Ectodermal cell (in vitro differentiated cells): ENCODE measurements at regions not wholly inside any gene's neighbourhood (a gene's known extent, or its start where the extent isn't known, plus 50 kb on each side); places are given as distances from the start of the nearest gene placed in this dataset.
"Not testable (repeated sequence)": the region's sequence is repeated elsewhere in the genome, so short reads cannot be mapped to it uniquely, and the experiment has no call there.

Experiments used
- H3K27ac ChIP-seq: 2 replicates; pipeline ENCODE4 v1.7.0; 2013; ENCODE audit warnings: mild to moderate bottlenecking, low read depth, low read length; ENCODE audit not compliant: insufficient read depth, poor library complexity, severe bottlenecking
- H3K27me3 ChIP-seq: 2 replicates; pipeline ENCODE4 v1.7.0; 2013; ENCODE audit warnings: mild to moderate bottlenecking, low read length; ENCODE audit not compliant: insufficient read depth, control insufficient read depth, poor library complexity, severe bottlenecking
- H3K36me3 ChIP-seq: one replicate; pipeline ENCODE4 v1.7.0; 2013; ENCODE audit warnings: low read length; ENCODE audit not compliant: control insufficient read depth, insufficient read depth
- H3K4me1 ChIP-seq: one replicate; pipeline ENCODE4 v1.7.0; 2013; ENCODE audit warnings: low read length; ENCODE audit not compliant: control insufficient read depth, insufficient read depth
- H3K4me3 ChIP-seq: 2 replicates; pipeline ENCODE4 v1.7.0; 2013; ENCODE audit warnings: low read depth, low read length, control low read depth; ENCODE audit not compliant: insufficient read depth
- H3K9me3 ChIP-seq: 2 replicates; pipeline ENCODE4 v1.7.0; 2013; ENCODE audit warnings: mild to moderate bottlenecking, low read length, moderate library complexity; ENCODE audit not compliant: control insufficient read depth
- WGBS, 2 experiments: methylation state at CpG; one replicate each; pipeline ENCODE4 v1.1.7; 2013; ENCODE audit warnings: missing lambda C conversion rate in 2 of 2; 5-methylcytosine and 5-hydroxymethylcytosine counted together

DNA sequence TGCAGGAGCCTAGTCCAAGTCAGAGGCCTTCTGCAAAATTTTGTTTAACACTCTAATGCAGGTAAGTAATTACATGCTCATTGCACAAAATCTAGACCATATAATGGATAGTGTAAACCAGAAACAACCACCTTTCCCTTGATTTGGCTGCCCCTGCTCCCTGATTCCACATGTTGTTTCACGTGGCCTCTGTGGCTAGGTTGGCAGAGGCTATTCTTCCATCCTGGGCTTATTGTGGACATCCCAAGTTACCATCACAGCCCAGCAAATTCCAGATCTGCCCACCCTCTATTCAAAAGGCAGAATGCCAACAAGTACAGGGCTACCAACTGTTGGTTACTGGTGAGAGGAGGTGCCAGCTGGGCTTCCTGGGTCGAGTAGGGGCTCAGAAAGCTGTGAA, 794.5 kb upstream of the GRM7 start:
- Histone ChIP-seq H3K36me3 (no peaks in the 10 kb centered on the region), H3K4me3 (no peak overlapping the region), H3K4me1 (no peaks in the 10 kb centered on the region), H3K27ac (no peak overlapping the region), H3K27me3 (no peaks in the 10 kb centered on the region), H3K9me3 (no peaks in the 10 kb centered on the region)
- 85 to 96% methylated on average over 2 of the region's 2 CpGs for WGBS, 2 experiments

DNA sequence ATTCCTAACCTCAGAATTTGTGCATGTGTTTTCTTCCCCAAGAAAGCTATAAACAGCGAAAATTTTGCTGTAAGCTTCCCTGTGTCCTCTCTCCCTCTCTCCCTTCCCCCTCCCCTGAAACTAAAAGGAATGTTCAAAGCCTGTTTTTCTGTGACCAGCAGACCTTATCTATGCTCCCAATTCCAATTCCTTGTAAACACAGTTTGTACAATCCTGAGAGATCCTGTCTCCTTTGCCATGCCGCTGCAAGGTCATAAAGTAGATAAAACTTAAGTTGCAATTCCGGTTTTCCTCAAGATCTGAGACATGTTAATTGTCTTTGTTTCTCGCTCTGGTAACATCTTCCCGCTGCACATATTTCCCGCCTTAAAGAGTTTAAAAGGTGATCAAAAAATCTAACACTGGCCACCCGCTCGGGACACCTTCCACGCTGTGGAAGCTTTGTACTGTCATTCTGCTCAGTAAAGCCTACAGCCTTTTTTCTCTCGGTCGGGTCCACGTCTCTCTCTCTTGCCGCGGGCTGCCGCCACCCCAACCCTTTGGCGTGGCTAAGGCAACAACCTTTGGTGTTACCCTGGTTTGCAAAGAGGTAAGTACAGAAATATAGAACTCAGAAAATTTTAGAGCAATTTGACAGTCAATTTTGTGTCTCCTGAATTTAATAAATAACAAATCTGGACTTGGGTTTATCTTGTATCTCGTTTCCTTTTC, 793.9 kb upstream of the GRM7 start:
- H3K27me3 ChIP-seq, H3K4me3 ChIP-seq, H3K36me3 ChIP-seq, H3K9me3 ChIP-seq, H3K27ac ChIP-seq, H3K4me1 ChIP-seq: not testable (repeated sequence)
- WGBS, 2 experiments, result 91 to 94% methylated on average over 16 to 17 of the region's 17 CpGs

DNA sequence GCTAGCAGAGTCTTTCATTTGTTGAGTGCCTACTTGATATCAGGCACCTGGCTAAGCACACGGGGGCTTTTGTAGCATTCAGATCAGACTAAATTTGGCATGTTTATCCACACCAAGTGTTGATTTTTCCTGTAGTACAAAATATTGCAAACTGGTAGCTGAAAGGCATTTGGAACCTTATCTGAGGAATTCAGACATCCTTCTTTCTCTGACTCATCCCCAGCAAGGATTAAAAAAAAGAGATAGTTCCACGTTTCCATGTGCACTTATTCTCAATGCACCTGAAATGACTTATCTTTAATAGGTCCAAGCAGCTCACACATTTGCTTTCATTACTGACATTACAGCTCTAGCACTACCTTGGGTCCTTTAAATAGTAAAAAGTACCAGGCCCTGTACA, 786.0 kb upstream of the GRM7 start:
- no peaks in the 10 kb centered on the region for H3K9me3 ChIP-seq
- H3K36me3 ChIP-seq, result no peaks in the 10 kb centered on the region
- no peaks in the 10 kb centered on the region for H3K27me3 ChIP-seq
- no peak overlapping the region for H3K27ac ChIP-seq
- no peaks in the 10 kb centered on the region for H3K4me1 ChIP-seq
- no peak overlapping the region for H3K4me3 ChIP-seq
- WGBS, 2 experiments, result 90 to 96% methylated on average over 2 of the region's 2 CpGs

DNA sequence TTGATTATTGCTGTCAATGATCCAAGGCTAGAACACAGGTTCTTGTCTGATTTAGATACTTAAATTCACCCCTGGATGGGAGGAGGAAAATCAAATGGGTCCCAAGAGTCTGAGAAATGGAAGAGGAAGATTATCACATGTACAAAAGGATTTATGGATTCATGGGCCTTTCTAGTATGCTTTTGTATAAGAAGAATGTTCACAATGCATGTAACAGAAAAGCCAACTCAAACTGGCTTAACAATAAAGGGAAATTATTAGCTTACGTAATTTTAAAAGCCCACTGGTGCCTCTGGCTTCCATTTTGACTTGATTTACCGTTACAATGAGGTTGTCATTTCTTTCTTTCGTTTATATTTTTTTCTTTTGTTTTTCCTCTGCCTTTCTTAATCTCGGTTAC, 782.5 kb upstream of the GRM7 start:
- no peaks in the 10 kb centered on the region for H3K36me3 ChIP-seq
- no peaks in the 10 kb centered on the region for H3K9me3 ChIP-seq
- no peaks in the 10 kb centered on the region for H3K27me3 ChIP-seq
- H3K4me1 ChIP-seq, result no peaks in the 10 kb centered on the region
- no peak overlapping the region for H3K4me3 ChIP-seq
- H3K27ac ChIP-seq, result no peak overlapping the region
- 89 to 90% methylated on average over 4 of the region's 4 CpGs for WGBS, 2 experiments

DNA sequence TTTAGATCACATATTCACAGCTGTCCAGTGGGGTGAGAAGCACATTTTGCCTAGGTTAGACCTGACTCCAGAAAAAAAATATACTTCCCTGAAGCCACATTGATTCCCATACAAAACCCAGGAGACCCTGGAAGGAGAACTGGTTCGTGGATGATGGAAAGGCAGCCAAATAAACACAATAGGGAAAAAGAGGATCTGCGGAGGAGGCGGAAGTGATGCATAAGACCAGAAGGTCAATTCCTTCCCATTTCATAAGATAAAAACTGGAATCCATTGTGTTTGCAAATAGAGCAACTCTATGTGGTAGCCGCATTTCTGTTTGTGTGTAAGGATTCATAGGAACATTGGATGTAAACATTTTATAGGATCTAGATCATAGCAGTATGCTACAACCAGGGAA, 781.9 kb upstream of the GRM7 start:
- Histone ChIP-seq H3K27ac (no peak overlapping the region), H3K36me3 (no peaks in the 10 kb centered on the region), H3K27me3 (no peaks in the 10 kb centered on the region), H3K9me3 (no peaks in the 10 kb centered on the region), H3K4me3 (no peak overlapping the region), H3K4me1 (no peaks in the 10 kb centered on the region)
- 93 to 96% methylated on average over 4 of the region's 4 CpGs for WGBS, 2 experiments

DNA sequence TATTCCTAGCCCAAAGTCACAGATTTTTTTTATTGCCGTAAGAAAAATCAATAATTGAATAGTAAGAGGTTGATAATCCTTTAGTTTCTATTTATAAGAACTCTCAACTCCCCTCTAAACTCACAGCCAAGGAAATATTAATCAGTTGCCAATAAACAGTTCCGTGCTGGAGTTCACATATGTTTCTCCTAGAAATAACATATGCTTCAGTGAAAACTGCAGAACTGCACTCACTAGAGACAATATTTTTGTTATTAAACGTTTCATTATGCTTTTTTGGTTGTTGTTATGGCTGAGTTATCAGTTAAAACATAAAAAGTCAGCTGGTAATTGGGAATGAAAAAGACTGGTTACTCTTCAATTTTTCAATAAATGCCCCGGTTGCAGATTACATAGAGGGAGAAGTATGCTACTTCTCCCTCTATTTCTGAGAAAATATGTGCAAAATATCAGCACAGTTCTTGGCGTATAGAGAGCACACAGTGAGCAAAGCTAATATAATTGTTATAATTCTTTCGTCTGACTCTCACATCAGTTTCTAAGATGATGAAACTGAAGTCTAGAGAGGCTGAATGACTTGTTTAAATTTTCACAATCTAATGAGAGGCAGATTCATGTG, 781.2 kb upstream of the GRM7 start:
- H3K27ac ChIP-seq, result no peak overlapping the region
- no peaks in the 10 kb centered on the region for H3K4me1 ChIP-seq
- no peaks in the 10 kb centered on the region for H3K9me3 ChIP-seq
- H3K27me3 ChIP-seq, result no peaks in the 10 kb centered on the region
- 93 to 96% methylated on average over 5 of the region's 6 CpGs for WGBS, 2 experiments
- no peaks in the 10 kb centered on the region for H3K36me3 ChIP-seq
- no peak overlapping the region for H3K4me3 ChIP-seq

DNA sequence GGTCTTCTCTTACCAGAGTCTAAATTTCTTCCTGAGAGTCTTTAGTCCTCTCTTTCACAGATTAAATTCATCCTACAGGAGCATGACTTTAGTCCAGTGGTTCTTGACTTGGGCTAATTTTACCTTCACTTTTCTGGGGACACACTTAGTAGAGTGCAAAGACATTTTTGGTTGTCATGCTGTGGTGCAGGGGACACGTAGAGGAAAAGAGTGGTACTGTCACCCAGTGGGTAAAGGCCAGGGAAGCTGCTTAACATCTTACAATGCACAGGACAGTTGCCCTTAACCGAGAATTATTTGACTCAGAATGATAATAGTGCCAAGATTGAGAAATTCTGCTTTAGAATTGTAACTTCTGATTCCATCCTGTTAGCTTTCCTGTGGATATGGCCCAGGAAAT, 772.5 kb upstream of the GRM7 start:
- Histone ChIP-seq H3K4me3 (no peak overlapping the region), H3K9me3 (no peaks in the 10 kb centered on the region), H3K4me1 (no peaks in the 10 kb centered on the region), H3K27me3 (no peaks in the 10 kb centered on the region), H3K36me3 (no peaks in the 10 kb centered on the region), H3K27ac (no peak overlapping the region)
- 86 to 91% methylated on average over 2 of the region's 2 CpGs for WGBS, 2 experiments

DNA sequence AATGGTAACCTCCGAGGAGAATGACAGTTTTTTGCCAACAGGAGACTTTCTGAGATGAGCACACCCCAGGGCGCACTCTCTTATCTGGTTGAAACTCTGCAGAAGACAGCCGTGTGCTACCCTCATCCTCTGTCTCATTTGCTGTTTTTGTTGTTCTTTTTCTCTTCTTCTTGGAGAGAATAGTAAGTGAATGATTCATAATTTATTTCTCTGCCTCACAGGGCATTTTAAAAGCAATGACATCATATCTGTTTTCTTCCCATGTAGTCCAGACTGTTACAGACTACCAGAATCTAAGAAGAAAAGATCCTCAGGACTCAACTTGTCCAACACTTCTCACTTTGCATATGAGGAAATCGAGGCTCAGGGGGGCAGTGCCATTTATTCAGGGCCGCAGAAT, 771.1 kb upstream of the GRM7 start:
- Histone ChIP-seq H3K4me3 (no peak overlapping the region), H3K36me3 (no peaks in the 10 kb centered on the region), H3K27me3 (no peaks in the 10 kb centered on the region), H3K4me1 (no peaks in the 10 kb centered on the region), H3K9me3 (no peaks in the 10 kb centered on the region), H3K27ac (no peak overlapping the region)
- WGBS, 2 experiments, result 90 to 93% methylated on average over 5 of the region's 5 CpGs

DNA sequence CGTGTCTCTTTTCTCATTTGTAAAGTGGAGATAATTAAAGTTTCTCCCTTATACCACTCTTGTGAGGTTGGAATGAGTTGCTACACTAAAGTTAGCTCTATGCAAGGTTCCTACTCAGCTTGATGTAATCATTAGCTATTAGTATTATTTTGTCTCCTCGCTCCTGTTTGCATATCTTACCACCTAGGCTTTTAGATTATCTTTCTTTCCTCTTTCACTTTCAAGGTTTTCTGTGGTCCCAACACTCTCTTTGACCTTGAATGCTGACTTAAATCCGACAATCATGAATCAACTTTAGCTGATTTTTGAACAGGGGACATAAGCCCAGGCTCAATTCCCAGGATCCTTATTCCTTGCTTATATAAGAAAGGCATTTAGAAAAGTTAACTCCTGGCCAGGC, 769.7 kb upstream of the GRM7 start:
- H3K9me3 ChIP-seq, result no peaks in the 10 kb centered on the region
- H3K27me3 ChIP-seq, result no peaks in the 10 kb centered on the region
- no peaks in the 10 kb centered on the region for H3K36me3 ChIP-seq
- no peak overlapping the region for H3K4me3 ChIP-seq
- H3K27ac ChIP-seq, result no peak overlapping the region
- 94% methylated on average over 3 of the region's 3 CpGs for WGBS, 2 experiments
- H3K4me1 ChIP-seq, result no peaks in the 10 kb centered on the region

DNA sequence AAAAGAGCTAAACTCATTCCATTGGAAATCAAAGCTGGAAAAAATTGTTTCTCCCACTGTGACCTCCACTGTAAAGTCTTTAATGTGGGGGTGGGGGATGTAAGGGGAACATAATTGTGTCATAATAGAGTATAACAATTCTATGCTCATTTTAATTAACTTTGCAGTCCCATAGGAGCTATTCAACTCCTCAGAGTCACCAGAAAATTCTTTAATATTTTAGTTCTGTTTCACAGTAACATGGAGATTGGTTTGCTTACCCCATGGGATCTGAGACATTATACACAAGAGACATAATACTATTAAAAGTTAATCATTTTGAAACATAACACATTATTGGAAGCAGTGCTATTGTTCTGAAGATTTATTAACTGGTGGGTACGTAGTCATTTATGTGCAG, 765.9 kb upstream of the GRM7 start:
- no peaks in the 10 kb centered on the region for H3K9me3 ChIP-seq
- H3K36me3 ChIP-seq, result no peaks in the 10 kb centered on the region
- no peaks in the 10 kb centered on the region for H3K27me3 ChIP-seq
- WGBS, 2 experiments, result 80% methylated on average over 1 of the region's 1 CpG; no CpG with 5 or more reads in 1 of the 2 experiments
- no peak overlapping the region for H3K4me3 ChIP-seq
- H3K27ac ChIP-seq, result no peak overlapping the region
- H3K4me1 ChIP-seq, result no peaks in the 10 kb centered on the region
